Activated T-cell treated with anti-CD3 and anti-CD28 coated beads, Interleukin-2, amount 50 U/mL, for 48 hours (primary cell): ENCODE measurements at regions not wholly inside any gene's neighbourhood (a gene's known extent, or its start where the extent isn't known, plus 50 kb on each side); places are given as distances from the start of the nearest gene placed in this dataset.

Experiments used
- DNase-seq, 2 experiments: peaks; one replicate each; pipeline ENCODE4 v3.0.0-alpha.2; 2020

DNA sequence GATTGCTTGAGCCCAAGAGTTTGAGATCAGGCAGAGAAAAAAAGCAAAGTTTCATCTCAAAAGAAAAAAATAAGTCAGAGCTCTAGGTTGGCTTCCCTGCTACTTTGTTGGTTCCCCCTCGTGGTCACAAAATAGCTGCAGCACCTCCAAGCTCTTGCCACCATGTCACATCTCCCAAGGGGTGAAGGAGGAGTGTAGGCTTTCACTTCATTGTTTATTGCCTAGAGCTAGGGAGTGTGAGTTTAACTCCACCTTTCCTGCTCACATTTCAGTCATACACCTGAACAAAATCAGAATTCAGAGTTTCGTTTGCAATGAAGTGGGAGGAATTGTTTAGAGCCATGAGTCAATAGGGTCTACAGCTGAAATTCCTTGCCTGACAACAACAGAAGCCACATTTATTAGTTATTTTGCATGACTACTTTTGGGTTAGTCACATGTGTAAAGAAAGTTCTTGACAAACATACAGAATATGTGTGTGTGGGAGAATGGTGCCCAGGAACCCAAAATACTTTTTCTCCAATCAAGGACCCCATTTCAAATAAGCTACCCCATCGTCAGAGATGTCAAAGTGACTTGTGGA is 56.2 kb upstream of the UFL1 start:
- peak in 1 of 2 experiments; percentile 17 for DNase-seq

DNA sequence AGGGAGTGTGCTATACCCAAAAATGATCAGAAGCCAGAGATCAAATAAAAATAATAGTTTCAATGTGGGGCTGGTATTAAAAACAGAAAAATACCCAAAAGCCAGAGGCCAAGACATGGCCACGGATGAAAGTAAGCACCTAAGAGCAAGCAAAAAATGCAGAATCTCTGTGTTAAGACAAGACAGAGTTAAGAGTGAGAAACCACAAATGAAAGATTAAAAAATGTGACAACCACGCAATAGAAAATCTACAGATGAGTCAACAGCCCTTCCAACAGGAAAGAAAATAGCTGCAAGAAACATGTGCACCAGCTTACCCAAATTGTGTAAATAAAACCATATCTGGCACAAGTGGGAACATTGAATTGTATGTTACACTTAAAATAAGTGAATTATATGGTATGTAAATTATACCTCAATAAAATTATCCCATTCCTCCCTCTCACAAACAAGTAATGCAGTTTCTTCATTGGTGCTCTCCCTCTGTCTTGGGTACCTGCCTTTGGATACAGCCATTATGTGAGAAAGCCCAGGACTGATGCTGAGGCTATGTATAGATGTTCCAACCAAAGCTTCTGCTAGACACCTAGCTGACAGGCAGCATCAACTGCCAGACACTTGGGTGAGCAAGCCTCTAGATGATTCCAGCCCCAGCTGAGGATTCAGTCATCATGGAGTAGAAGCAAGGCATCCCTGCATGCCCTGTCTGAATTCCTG is 55.3 kb upstream of the UFL1 start:
- DNase-seq = no peak

DNA sequence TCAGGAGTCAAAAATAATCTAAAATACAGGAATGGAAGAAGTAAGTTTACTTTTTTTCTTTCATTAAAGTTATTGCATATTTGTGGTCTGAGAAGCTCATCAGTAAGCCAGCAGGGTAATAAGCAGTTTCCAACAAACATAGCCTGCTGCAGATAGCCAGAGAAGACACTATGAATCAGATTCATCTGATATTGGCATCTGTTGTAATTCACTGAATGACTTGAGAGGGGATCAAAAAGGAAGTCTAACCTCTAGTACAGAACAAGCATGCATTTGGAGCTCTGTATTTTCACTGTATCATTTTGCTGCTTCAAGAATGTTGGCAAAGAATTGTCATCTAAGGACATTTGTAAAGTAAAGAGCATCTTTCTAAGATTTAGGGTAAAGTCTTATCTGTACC is 53.8 kb upstream of the UFL1 start:
- no peak for DNase-seq

DNA sequence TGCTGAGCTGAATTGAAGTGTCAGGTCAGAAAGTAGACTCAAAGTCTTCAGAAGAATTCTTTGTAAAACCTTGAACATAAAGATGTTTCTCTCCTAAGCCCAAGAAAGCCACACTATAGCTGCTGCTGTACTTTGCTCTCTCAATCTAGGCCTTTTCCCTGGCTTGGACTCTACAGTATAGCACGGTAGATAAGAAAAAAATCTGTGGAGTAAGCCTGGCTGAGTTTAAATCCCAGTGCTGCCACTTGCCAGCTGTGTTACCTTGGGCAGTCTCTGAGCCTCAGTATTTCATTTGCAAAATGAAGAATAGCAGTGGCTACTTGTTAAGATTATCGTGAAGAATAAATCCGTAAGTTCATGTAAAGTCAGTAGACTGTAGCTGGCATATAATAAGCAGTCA is 53.3 kb upstream of the UFL1 start:
- DNase-seq = no peak

DNA sequence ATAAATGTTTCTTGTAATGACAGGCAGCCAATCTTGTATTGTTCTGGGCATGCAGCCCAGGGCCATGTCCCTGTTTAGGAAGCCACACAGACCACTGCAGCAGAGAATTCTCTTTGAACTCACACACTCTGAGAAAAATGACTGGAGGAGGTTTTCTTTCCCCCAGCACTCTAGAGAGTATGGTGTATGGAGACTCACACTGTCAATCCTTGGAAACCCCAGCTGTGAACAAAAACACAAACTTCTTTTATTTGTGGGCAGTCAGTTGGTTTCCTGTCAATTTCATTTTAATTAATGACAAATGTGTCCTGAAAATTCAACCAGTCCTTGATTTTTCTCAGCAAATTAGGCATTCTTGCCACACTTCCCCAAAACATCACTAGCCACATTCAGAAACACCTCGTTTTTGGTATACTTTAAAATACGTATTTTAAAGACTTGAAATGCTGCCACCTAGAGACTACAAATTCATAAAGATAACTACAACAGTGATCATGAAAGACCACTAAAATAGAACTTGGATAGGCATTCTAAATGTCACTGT is 52.9 kb upstream of the UFL1 start:
- no peak for DNase-seq

DNA sequence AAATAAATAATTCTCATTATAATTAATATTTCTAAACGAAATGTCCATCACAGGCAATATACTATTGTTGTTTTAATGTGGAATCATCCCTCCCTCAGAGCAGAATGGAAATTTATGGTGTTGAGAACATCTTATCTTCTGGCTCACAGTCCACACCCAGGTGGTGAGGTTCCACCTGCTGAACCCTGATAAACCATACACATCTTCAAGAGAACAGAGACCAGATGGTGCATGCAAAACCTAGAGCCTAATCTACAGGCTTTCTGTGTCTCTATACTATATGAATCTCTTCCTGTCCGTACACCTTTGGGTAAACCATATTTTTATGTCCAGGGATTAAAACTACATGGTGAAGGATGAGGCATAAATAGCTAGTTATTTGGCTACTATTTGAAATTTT is 52.3 kb upstream of the UFL1 start:
- no peak for DNase-seq

DNA sequence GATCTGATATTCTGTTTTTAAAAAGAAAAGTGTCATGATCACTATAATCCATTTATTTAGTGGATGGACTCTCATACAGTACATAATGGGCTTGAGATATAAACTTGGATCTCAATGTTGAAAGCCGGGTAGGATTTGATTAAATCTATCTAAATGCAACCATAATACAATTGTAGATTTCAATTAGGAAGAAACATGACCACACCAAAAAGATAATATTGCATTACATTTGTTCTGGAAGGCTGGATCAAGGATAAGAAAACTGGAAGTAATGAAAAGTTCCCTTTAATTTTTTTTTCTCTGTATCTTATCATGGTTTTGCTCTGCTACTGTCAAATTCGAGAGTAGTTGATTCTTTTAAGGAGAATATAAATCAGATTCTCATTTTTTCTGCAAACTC is 51.3 kb upstream of the UFL1 start:
- DNase-seq = no peak
